HepG2 (cell line): ENCODE measurements at regions not wholly inside any gene's neighbourhood (a gene's known extent, or its start where the extent isn't known, plus 50 kb on each side); places are given as distances from the start of the nearest gene placed in this dataset.

Experiments used
- ATAC-seq: fragments of 200-7000 bp; cut with Tn5 transposase; 3 replicates; pipeline ENCODE4 v1.9.1; 2020; ENCODE audit warnings: mild to moderate bottlenecking, moderate library complexity
- BruUV-seq: library from RNA; stranded (reverse); fragments of 400-500 nt; replicated peaks from 2 replicates; lab custom pipeline; 2021; lab: Mats Ljungman, UMichigan
- CTCF ChIA-PET: fragments of 300-600 bp; formaldehyde crosslinking; extraction: SDS; loops from one replicate; lab custom pipeline; 2021; ENCODE audit warnings: low total read pairs, inconsistent platforms, low intra/inter-chr PET ratio; lab: Yijun Ruan, JAX
- POLR2A ChIA-PET: fragments of 350-600 bp; sonication (Branson Sonifier 250); formaldehyde crosslinking; loops from one replicate; lab custom pipeline; 2020; ENCODE audit warnings: antibody characterized with exemption, inconsistent platforms; lab: Yijun Ruan, JAX
- DNase-seq: peaks from one replicate; pipeline ENCODE4 v3.0.0-alpha.2; 2015; ENCODE audit warnings: low spot score
- FAIRE-seq: peaks from 3 replicates; lab custom pipeline; 2011; peaks lifted over from hg19 to GRCh38; lab: Jason Lieb, UNC
- H2AFZ ChIP-seq: one replicate; pipeline ENCODE4 v1.6.1; 2011; ENCODE audit warnings: low read length, inconsistent platforms
- H3K27ac ChIP-seq: fragments of 300-600 bp; 3 replicates; pipeline ENCODE4 v1.8.0; 2011; ENCODE audit warnings: mixed run types, mild to moderate bottlenecking, mixed read lengths, low read length, inconsistent platforms; ENCODE audit not compliant: insufficient read depth; ENCODE audit errors: extremely low read length
- H3K27me3 ChIP-seq, 2 experiments: fragments of 200-600 bp in 1 of 2; 2 replicates in 1 of 2; 3 replicates in 1 of 2; pipeline versions ENCODE4 v1.6.0 to v1.8.0; 2011; ENCODE audit warnings: low read length in 2 of 2, mild to moderate bottlenecking in 2 of 2, moderate library complexity in 2 of 2, inconsistent platforms in 1 of 2; ENCODE audit not compliant: insufficient read depth in 2 of 2, control insufficient read depth in 1 of 2
- H3K36me3 ChIP-seq, 2 experiments: fragments of 200-600 bp in 1 of 2; replicated peaks in 1 of 2; 2 replicates in 1 of 2; 3 replicates in 1 of 2; pipeline versions ENCODE4 v1.5.1 to v1.8.0; 2011; ENCODE audit warnings: low read length in 2 of 2, inconsistent platforms in 1 of 2; ENCODE audit not compliant: insufficient read depth in 2 of 2, control insufficient read depth in 1 of 2
- H3K4me1 ChIP-seq: 2 replicates; pipeline ENCODE4 v1.5.1; 2012; ENCODE audit warnings: low read length, inconsistent platforms; ENCODE audit not compliant: insufficient read depth
- H3K4me2 ChIP-seq: 2 replicates; pipeline ENCODE4 v1.6.0; 2011; ENCODE audit warnings: low read depth, low read length, inconsistent platforms
- H3K4me3 ChIP-seq, 3 experiments: fragments of 200-600 bp in 1 of 3; sonication (generic), shearing (Covaris generic) in 1 of 3; replicated peaks in 1 of 3; 2 replicates each; pipeline ENCODE4 v1.5.1; 2011 to 2016; ENCODE audit warnings: low read length in 3 of 3, inconsistent platforms in 2 of 3, low read depth in 2 of 3, mild to moderate bottlenecking in 2 of 3, control low read depth in 1 of 3, mixed read lengths in 1 of 3; ENCODE audit not compliant: insufficient read depth in 1 of 3
- H3K79me2 ChIP-seq: one replicate; pipeline ENCODE4 v1.6.1; 2011; ENCODE audit warnings: low read length, inconsistent platforms; ENCODE audit not compliant: insufficient read depth
- H3K9ac ChIP-seq: 2 replicates; pipeline ENCODE4 v1.6.0; 2011; ENCODE audit warnings: mild to moderate bottlenecking, low read depth, low read length, inconsistent platforms; ENCODE audit not compliant: insufficient read depth
- H3K9me3 ChIP-seq: 2 replicates; pipeline ENCODE4 v1.5.1; 2012; ENCODE audit warnings: mild to moderate bottlenecking, low read length
- H4K20me1 ChIP-seq: 2 replicates; pipeline ENCODE4 v1.6.0; 2011; ENCODE audit warnings: inconsistent platforms, mild to moderate bottlenecking, low read length, moderate library complexity; ENCODE audit not compliant: insufficient read depth
- CHD4 ChIP-seq: fragments of 200-600 bp; sonication (generic); IDR thresholded peaks from 2 replicates; pipeline ENCODE4 v1.7.0; 2017; ENCODE audit warnings: mild to moderate bottlenecking, low read length, borderline replicate concordance
- DZIP1 ChIP-seq: sonication (generic); formaldehyde crosslinking; IDR thresholded peaks from 2 replicates; pipeline ENCODE4 v1.5.0; 2020; ENCODE audit warnings: mild to moderate bottlenecking, missing genetic modification reagents
- IRF2 ChIP-seq: IDR thresholded peaks from 2 replicates; pipeline ENCODE4 v1.6.1; 2018; ENCODE audit warnings: missing genetic modification reagents, missing compliant biosample characterization
- SMAD1 ChIP-seq: sonication (generic); formaldehyde crosslinking; IDR thresholded peaks from 2 replicates; pipeline ENCODE4 v1.4.0; 2020; ENCODE audit warnings: missing genetic modification reagents, low read depth, mild to moderate bottlenecking, borderline replicate concordance
- ZNF10 ChIP-seq: sonication (generic); formaldehyde crosslinking; IDR thresholded peaks from 2 replicates; pipeline ENCODE4 v1.4.0; 2020; ENCODE audit warnings: mild to moderate bottlenecking, low read depth, missing genetic modification reagents, borderline replicate concordance
- ZNF20 ChIP-seq: sonication (generic); formaldehyde crosslinking; IDR thresholded peaks from 2 replicates; pipeline ENCODE4 v1.4.0; 2020; ENCODE audit warnings: mild to moderate bottlenecking, moderate library complexity, missing genetic modification reagents
- ZNF317 ChIP-seq: sonication (generic); formaldehyde crosslinking; IDR thresholded peaks from 2 replicates; pipeline ENCODE4 v1.5.0; 2020; ENCODE audit warnings: mild to moderate bottlenecking, missing genetic modification reagents
- ZNF513 ChIP-seq: sonication (generic); formaldehyde crosslinking; conservative IDR thresholded peaks from 2 replicates; pipeline ENCODE4 v1.5.0; 2020; ENCODE audit warnings: missing genetic modification reagents
- ZNF691 ChIP-seq: sonication (generic); formaldehyde crosslinking; IDR thresholded peaks from 2 replicates; pipeline ENCODE4 v1.4.0; 2020; ENCODE audit warnings: missing genetic modification reagents, low read depth, mild to moderate bottlenecking, borderline replicate concordance
- ZNF720 ChIP-seq: sonication (generic); formaldehyde crosslinking; IDR thresholded peaks from 2 replicates; pipeline ENCODE4 v1.4.0; 2020; ENCODE audit warnings: missing genetic modification reagents
- ZNF770 ChIP-seq: sonication (generic); formaldehyde crosslinking; IDR thresholded peaks from 2 replicates; pipeline ENCODE4 v1.5.0; 2020; ENCODE audit warnings: mild to moderate bottlenecking, missing genetic modification reagents
- ZNF776 ChIP-seq: sonication (generic); formaldehyde crosslinking; IDR thresholded peaks from 2 replicates; pipeline ENCODE4 v1.4.0; 2020; ENCODE audit warnings: mild to moderate bottlenecking, missing genetic modification reagents
- in situ Hi-C: cut with HindIII; loops from 2 replicates; pipeline ENCODE4 v1.10.0; 2017; ENCODE audit warnings: low pct_unique_long_range_greater_than_20kb; ENCODE audit not compliant: extremely low pct_ligation_motif_present
- intact Hi-C: fragments of 100-400 bp; cut with micrococcal nuclease; formaldehyde crosslinking; loops from one replicate; pipeline ENCODE4 v1.10.0; 2022; ENCODE audit not compliant: unreplicated experiment

- DNase-seq (no peak), FAIRE-seq (no peak), ATAC-seq (no peak)
- ChIA-PET POLR2A (no interaction called here), CTCF (no interaction called here)
- Histone ChIP-seq H4K20me1 (no peaks in the 10 kb centered on the region), H3K4me2 (no peak overlapping the region), H3K4me3 (no peak overlapping the region), H3K36me3 (no peaks in the 10 kb centered on the region), H3K27me3 (no peaks in the 10 kb centered on the region), H3K9ac (no peak overlapping the region), H3K9me3 (peaks cover 41% of the 10 kb centered on the region), H3K27ac (no peak overlapping the region), H3K4me1 (no peaks in the 10 kb centered on the region), H2AFZ (no peak overlapping the region), H3K79me2 (no peaks in the 10 kb centered on the region)
- TF ChIP-seq ZNF10 (CRISPR knock-in tag) (no peak), SMAD1 (CRISPR knock-in tag) (no peak), ZNF317 (CRISPR knock-in tag) (peak; percentile 100), ZNF770 (CRISPR knock-in tag) (no peak), DZIP1 (CRISPR knock-in tag) (no peak), CHD4 (peak; percentile 74; the same call in 1 of the 2 replicates), ZNF20 (CRISPR knock-in tag) (no peak), ZNF720 (CRISPR knock-in tag) (no peak), ZNF776 (no peak), ZNF691 (no peak), ZNF513 (CRISPR knock-in tag) (no peak), IRF2 (no peak)
- no TSS peak for BruUV-seq
- intact Hi-C loops (no loop called here), in situ Hi-C loops (no loop called here)
These were observed 138.1 kb upstream of the BMP4 start for GRCh38 chr14:54094765-54095164.
